H1 (cell line): ENCODE measurements at regions not wholly inside any gene's neighbourhood (a gene's known extent, or its start where the extent isn't known, plus 50 kb on each side); places are given as distances from the start of the nearest gene placed in this dataset.

Experiments
- ATF2 ChIP-seq: IDR thresholded peaks from 2 replicates; pipeline ENCODE4 v1.6.1; 2012; ENCODE audit warnings: low read length, inconsistent platforms
- CTCF ChIP-seq, 3 experiments: IDR thresholded peaks; 1 replicate in 2 of 3; 2 replicates in 1 of 3; pipeline versions ENCODE4 v1.5.1 to v1.6.1; 2011; ENCODE audit warnings: low read length in 3 of 3, mild to moderate bottlenecking in 3 of 3, inconsistent platforms in 2 of 3, low read depth in 1 of 3, moderate library complexity in 1 of 3; ENCODE audit not compliant: insufficient read depth in 1 of 3; ENCODE audit errors: control extremely low read depth in 1 of 3
- KDM5A ChIP-seq: fragments of 200-600 bp; IDR thresholded peaks from 2 replicates; pipeline ENCODE4 v1.7.1; 2012; ENCODE audit warnings: mild to moderate bottlenecking, low read length, inconsistent platforms, mixed read lengths

GRCh38 chr4:127309369-127310102 lies 323.2 kb upstream of the INTU start (continued):
- TF ChIP-seq ATF2 (no peak), KDM5A (no peak), CTCF (IDR thresholded peaks at IDR 0.05; ENCODE audit: control extremely low read depth in 1 of 3, insufficient read depth in 1 of 3, low read depth in 1 of 3, low read length in 3 of 3) (no peak)
